Peyer's patch (tissue), 4 donors: ENCODE measurements at regions not wholly inside any gene's neighbourhood (a gene's known extent, or its start where the extent isn't known, plus 50 kb on each side); places are given as distances from the start of the nearest gene placed in this dataset.

Experiments used
- POLR2A ChIP-seq, 2 donors: fragments of 450-650 bp; IDR thresholded peaks; one replicate each; pipeline ENCODE4 v1.5.1; 2017; ENCODE audit warnings: antibody characterized with exemption in 2 of 2, mild to moderate bottlenecking in 2 of 2, moderate library complexity in 2 of 2
- TF ChIP-seq, protein P1 (sequence below), 6 experiments: fragments of 450-650 bp in 4 of 6; fragments of 200-600 bp in 2 of 6; sonication (generic) in 1 of 6; IDR thresholded peaks; one replicate each; pipeline ENCODE4 v1.5.1; 2017 to 2019; ENCODE audit warnings: antibody characterized with exemption in 6 of 6, mild to moderate bottlenecking in 3 of 6, moderate library complexity in 1 of 6

DNA sequence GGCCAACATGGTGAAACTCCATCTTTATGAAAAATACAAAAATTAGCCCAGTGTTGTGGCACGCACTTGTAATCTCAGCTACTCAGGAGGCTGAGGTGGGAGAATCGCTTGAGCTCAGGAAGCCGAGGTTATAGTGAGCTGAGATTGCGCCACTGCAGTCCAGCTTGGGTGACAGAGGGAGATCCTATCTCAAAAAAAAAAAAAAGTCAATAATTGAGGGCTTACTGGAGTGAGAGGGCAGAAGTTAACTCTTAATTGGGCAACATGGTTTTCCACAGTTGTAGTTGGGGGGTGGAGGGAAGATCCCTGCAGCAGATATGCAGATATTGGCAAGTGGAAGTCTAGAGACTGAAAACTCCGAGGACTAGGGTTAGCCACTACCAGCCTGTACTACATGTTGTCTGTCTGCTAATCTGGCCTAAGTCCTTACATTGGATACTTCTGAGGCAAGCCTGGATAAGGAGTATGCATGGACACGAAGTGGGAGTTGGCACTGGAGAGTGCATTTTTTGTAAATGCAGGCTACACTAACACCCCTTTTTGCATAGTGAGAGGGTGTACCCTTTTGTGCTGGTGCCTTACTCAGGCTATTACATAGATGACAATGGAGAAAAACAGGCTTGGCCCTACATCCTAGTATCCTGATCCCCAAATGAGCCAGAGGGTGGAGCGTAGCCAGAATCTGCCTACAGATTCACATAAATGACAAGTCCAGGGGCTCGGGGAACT lies 89.0 kb upstream of the NIPBL start:
- TF ChIP-seq, protein P1, sequence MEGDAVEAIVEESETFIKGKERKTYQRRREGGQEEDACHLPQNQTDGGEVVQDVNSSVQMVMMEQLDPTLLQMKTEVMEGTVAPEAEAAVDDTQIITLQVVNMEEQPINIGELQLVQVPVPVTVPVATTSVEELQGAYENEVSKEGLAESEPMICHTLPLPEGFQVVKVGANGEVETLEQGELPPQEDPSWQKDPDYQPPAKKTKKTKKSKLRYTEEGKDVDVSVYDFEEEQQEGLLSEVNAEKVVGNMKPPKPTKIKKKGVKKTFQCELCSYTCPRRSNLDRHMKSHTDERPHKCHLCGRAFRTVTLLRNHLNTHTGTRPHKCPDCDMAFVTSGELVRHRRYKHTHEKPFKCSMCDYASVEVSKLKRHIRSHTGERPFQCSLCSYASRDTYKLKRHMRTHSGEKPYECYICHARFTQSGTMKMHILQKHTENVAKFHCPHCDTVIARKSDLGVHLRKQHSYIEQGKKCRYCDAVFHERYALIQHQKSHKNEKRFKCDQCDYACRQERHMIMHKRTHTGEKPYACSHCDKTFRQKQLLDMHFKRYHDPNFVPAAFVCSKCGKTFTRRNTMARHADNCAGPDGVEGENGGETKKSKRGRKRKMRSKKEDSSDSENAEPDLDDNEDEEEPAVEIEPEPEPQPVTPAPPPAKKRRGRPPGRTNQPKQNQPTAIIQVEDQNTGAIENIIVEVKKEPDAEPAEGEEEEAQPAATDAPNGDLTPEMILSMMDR (IDR thresholded peaks at IDR 0.05), result no peak
- no peak for TF ChIP-seq POLR2A (IDR thresholded peaks at IDR 0.05)
